Endometrial microvascular endothelial cells (primary cell): ENCODE measurements at regions not wholly inside any gene's neighbourhood (a gene's known extent, or its start where the extent isn't known, plus 50 kb on each side); places are given as distances from the start of the nearest gene placed in this dataset.
"Not testable (repeated sequence)": the region's sequence is repeated elsewhere in the genome, so short reads cannot be mapped to it uniquely, and the experiment has no call there.

Source experiments
- in situ Hi-C: cut with HindIII; loops from 2 replicates; pipeline ENCODE4 v1.10.0; 2017; ENCODE audit warnings: low sequenced_read_pairs, low pct_unique_long_range_greater_than_20kb; ENCODE audit errors: inconsistent ontology term

DNA sequence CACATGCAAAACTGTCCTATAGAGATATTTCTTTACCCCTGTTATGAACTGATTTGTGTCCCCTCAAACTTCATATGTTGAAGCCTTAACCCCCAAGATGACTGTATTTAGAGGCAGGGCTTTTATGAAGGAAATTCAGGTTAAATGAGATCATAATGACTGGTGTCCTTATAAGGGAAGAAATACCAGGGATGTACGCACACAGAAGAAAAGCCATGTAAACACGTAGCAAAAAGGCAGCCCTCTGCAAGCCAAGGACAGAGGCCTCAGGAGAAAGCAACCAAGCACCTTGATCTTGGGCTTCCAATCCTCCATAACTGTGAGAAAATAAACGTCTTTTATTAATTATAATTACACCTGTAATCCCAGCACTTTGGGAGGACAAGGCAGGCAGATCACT is 101.3 kb upstream of the NDUFV2 start:
- in situ Hi-C loops: no loop called here

DNA sequence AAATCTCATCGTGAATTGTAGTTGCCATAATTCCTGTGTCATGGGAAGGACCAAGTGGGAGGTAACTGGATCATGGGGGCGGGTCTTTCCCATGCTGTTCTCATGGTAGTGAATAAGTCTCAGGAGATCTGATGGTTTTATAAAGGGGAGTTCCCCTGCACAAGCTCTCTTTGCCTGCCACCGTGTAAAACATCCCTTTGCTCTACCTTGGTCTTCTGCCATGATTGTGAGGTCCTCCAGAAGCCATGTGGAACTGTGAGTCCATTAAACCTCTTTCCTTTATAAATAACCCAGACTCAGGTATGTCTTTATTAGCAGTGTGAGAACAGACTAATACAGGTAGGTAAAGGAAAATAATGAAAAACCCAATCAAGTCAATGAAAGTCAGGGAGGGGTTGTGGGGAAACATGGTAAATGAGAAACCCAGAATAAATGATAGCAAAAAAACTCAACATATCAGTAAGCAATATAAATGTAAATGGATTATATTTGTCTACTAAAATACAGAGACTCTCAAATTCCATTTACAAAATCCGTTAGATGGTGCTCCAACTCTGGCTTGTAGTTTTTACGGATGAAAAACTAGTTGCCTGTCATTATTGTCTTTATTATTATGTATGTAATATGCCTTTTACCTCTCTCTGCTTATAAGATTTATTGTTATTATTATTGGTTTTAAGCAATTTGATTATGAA is 98.9 kb upstream of the NDUFV2 start:
- in situ Hi-C loops: no loop called here

DNA sequence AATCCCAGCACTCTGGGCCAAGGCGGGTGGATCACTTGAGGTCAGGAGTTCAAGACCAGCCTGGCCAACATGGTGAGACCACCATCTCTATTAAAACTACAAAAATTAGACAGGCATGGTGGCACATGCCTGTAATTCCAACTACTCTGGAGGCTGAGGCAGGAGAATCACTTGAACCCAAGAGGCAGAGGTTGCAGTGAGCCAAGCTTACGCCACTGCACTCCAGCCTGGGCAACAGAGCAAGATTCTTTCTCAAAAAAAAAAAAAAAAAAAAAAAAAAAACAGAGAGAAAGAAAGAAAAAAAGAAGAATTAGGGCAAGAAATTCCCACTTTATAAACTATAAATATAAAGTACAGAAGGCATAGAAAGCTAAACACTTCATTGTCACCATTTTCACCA is 98.2 kb upstream of the NDUFV2 start:
- in situ Hi-C loops: not testable (repeated sequence)

DNA sequence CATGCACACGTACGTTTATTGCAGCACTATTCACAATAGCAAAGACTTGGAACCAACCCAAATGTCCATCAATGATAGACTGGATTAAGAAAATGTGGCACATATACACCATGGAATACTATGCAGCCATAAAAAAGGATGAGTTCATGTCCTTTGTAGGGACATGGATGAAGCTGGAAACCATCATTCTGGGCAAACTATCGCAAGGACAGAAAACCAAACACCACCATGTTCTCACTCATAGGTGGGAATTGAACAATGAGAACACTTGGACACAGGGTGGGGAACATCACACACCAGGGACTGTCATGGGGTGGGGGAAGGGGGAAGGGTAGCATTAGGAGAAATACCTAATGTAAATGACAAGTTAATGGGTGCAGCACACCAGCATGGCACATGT is 94.8 kb upstream of the NDUFV2 start:
- in situ Hi-C loops: not testable (repeated sequence)

DNA sequence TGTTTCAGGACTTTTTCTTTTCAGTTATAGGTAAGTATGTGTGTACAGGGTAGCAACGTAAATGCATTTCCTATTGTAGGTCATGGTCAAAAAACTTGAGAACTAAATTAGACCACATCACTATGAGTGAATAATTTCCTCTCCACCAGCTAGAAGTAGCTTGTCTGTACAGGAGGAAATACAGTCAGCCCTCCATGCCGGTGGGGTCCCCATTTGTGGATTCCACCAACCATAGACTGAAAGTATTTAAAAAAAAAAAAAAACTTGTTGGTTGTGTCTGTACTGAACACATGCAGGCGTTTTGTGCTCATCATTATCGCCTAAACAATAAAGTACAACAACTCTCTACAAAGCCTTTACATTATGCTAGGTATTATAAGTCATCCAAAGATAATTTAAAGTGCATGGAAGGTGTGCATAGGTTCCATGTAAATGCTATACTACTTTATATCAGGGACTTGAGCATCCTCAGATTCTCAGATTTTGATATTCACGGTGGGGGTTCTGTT is 94.2 kb upstream of the NDUFV2 start:
- in situ Hi-C loops: no loop called here

- in situ Hi-C loops: no loop called here
These were observed 93.5 kb upstream of the NDUFV2 start for GRCh38 chr18:9008709-9009635.

DNA sequence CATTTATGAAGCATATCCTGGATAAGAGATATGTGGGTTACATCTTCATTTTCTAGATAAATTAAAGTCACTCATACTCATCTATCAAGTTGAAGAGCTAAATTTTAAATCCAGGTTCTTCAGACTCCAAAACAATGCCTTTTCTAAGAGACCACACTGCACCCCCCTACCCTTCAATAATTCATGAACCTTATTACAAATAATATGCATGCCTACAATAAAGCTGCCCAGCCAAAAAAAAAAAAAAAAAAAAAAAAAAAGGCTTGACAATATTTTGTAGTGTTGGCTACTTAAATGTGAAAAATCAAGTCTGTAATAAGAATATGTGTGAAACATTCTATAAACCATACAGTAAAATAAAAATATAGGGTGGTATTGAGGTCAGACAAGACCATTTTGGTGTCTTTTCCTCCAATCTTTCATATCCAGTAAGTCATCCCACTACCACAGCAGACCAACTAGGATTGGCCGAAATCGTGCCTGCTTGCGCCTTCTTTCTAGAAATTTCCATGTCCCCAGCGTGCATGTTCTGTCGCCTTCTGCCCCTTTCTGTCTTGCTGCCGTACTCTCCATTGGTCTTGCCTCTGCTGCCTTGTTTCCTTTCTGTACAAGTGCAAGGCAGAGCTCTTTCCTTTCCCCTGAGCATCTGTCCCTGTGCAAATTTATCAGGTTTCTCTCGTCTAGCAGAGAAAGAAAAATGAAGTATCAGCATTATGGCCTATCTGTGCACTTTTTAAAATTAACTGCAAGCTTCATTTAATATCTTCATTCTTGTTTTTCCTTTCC is 92.6 kb upstream of the NDUFV2 start:
- in situ Hi-C loops: no loop called here

- in situ Hi-C loops: no loop called here
These were observed 91.1 kb upstream of the NDUFV2 start for GRCh38 chr18:9011431-9011830.

- in situ Hi-C loops: no loop called here
These were observed 88.5 kb upstream of the NDUFV2 start for GRCh38 chr18:9013926-9014373.

GRCh38 chr18:9015689-9016088 is 86.8 kb upstream of the NDUFV2 start:
- in situ Hi-C loops: no loop called here

DNA sequence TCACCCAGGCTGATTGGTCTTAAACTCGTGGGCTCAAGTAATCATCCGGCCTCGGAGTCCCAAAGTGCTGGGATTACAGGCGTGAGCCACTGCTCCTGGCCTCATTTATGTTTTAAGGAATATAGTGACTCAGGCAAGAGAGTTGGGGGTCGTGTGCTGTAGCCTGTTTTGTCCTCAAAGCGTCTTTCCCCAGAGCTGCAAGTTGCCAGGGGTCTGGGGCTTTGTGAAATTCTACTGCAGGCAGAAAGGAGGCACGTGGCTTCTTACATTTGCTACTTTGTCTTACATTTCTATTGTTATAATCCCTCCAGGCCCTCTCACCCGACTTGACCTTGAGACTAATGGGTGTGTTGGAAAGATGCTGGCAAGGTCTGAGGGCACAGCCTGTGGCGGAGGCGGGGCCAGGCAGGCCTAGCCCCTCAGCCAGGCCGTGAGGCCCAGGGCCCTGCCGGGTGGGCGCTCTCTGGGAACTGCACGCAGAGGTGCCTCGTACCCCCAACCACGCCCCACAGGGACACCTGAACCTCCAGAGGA is 85.8 kb upstream of the NDUFV2 start:
- in situ Hi-C loops: no loop called here

DNA sequence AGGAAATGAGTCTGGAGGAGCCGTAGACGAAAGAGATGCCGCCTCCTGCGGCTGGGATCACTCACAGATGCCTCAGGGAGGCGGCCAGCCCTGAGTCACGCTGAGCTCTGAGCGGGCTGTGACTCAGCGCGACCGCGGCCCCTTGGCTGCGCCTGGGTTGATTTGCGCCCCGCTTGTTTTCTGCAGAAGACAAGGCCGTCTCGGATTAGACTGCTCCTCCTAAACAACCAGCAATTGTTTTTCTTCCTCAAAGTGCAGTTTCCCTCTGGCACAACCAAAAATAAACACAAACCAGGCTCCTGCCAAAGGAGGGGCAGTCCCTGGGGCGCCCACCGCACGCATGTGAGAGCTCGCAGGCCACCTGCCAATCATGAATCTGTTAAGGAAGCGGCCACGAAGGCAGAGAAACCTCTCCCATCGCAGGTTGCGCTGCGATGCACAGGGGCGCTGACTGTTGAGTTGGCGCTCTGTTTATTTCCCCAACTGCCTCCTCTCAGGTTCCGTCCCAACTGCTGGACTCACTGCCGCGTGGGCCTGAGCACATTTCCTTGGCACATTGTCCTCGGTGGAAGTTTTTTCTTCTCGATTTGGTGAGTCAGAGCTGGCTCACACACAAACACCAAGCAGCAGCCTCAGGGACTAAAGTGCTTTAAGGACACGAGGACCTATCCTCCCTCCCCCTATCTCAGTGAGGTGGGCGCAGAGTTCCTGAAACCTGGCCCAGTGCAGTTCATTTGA is 85.2 kb upstream of the NDUFV2 start:
- in situ Hi-C loops: no loop called here

GRCh38 chr18:9017905-9018227 is 84.6 kb upstream of the NDUFV2 start:
- in situ Hi-C loops: no loop called here

DNA sequence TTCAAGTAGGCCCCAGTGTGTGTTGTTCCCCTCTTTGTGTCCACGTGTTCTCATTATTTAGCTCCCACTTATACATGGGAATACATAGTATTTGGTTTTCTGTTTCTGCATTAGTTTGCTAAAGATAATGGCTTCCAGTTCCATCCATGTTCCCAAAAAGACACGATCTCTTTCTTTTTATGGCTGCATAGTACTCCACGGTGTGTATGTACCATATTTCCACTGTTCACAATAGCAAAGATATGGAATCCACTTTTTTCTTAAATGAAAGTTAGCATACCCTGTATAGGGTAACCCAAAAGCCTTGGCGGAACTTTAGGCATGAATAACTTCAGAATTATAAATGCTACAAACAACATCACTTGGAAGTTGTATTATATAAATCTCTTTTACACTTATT is 83.4 kb upstream of the NDUFV2 start:
- in situ Hi-C loops: no loop called here

- in situ Hi-C loops: no loop called here
These were observed 82.3 kb upstream of the NDUFV2 start for GRCh38 chr18:9020221-9020620.

- in situ Hi-C loops: no loop called here
These were observed 81.0 kb upstream of the NDUFV2 start for GRCh38 chr18:9021458-9021857.

GRCh38 chr18:9022397-9023155 is 79.9 kb upstream of the NDUFV2 start:
- in situ Hi-C loops: no loop called here
